Midbrain (tissue), 1 donor: ENCODE measurements at regions not wholly inside any gene's neighbourhood (a gene's known extent, or its start where the extent isn't known, plus 50 kb on each side); places are given as distances from the start of the nearest gene placed in this dataset.

Experiments
- DNase-seq: peaks from one replicate; lab custom pipeline; 2025; lab: John Stamatoyannopoulos, UW

DNA sequence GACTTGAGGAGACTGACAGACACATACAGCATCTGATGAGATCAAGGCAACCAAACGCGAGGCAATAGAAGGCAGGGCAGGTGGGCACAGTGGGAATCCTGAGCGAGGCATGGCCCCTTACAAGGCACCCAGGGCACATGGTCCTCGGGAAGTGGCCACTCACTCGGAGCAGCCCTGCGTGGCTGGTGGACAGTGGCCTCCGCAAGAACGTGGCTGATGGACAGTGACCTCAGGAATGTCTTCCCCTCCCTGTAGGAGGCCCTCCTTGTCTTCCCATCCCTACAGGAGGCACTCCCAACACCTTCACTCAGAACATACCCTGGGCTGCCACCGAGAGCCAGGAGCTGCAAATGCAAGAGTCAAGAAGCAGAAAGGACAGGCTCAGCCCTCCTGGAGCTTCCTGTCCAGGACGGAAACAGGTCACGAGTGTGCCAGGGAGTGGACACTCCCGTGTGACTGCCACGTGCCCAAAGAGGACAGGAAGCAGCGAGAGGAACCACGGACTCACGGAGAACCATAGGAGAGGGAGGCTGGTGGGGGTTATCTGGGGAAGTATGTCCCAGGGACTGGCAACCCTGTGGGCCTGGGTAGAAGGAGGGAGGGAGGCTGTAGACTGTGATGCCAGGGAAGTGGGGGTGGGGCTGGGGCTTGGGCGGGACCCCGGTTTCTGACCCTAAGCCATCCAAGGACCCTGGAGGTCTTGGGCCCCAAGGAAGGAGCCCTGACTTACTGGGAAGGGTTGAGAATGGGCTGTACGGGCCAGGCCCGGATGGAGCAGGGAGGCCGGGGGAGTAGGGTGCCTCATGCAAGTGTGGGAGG, 321.9 kb upstream of the IRX4 start:
- no peak for DNase-seq

DNA sequence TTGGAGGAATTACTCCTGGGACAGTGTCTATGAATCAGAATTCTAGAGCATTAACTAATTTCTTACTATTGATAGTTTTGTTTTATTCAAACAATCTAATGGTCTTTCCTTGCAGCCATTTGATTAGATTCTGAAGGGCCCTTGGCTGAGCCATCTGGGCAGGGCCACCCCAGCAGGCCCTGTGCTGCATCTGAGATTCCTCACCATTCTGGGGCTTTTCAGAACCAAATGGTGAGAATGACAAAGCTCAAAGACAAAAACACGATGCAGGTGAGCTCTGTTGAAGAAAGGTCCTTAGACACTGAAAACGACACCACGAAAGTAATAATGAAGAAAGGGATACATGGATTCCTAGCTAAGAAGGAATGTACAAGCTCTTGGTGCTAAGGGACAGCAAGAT, 321.0 kb upstream of the IRX4 start:
- DNase-seq, result no peak

DNA sequence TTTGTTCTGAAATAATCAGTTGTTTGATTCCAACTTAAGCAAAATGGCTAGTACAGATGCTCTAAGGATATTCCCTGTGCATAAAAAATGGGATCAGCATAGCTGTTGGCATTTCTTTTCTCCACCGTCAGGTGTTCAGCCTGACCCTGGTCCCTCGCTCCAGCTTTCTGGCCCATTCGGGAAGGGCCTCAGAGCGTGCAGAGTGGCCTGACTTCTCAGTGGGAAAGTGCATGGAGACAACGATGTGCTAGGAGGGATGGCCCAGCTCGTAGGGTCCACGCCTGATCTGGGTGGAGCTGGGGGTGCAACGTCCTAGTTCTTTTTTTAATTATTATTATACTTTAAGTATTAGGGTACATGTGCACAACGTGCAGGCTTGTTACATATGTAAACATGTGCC, 319.1 kb upstream of the IRX4 start:
- no peak for DNase-seq

DNA sequence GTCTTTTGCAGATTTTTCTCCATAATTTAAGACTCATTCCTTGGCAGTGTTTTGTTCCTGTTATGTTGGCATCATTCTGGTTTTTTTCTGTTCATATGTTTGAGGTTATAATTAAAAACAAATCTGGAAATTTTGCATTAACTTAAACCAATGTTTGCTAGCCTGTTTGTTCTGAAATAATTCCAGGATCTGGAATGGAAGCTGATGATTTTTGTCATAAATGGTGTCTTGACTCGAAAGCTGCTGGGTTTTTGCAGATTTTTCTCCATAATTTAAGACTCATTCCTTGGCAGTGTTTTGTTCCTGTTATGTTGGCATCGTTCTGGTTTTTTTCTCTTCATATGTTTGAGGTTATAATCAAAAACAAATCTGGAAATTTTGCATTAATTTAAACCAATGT, 318.7 kb upstream of the IRX4 start:
- no peak for DNase-seq

DNA sequence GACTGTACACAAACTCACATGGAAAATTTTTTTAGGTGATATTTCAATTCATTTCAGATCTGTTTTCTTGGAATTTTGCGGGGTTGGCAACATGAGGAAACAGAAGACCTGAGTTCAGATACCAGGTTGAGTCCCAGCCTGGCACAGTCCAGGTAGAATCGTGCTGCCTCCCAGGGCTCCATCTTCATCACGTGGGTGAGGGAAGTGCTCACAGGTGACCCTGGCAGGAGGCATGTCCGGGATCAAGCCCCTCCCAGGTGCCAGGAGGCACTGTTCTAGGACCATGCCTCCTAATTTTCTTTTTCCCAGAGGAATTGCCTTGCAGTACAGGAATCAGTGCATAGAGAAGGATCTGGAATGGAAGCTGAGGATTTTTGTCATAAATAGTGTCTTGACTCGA, 318.3 kb upstream of the IRX4 start:
- DNase-seq, result no peak

DNA sequence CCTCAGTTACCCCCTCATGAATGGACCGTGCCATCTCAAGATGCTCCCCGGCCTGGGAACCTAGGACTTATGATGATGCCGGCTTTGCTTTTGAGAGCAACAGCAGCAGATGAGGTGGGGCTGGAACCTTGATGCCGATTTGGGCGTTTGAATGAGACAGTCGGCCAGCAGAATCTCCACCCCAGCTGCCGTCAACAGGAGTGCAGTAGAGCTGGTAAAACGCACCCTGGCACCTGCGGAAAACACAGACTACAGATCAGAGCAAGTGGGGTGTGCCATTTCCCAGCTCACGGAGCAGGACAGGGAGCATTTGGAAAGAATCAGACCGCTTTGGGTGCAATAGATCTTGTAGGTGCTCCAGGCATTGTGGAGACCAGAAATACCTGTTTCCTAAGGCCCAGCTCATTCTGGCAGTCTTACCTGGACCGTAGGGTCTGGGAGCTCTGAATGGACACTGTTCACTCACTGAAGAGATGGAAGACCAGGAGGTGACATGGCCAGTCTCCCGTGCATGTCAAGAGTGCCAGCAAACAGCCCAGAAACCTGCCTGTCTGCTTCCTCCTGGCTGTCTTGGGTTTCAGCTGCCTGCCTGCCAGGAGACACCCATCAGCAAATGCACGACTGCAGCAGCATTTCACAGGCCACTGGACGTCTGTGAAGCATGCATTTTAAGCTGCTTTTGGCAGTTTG, 317.7 kb upstream of the IRX4 start:
- no peak for DNase-seq

DNA sequence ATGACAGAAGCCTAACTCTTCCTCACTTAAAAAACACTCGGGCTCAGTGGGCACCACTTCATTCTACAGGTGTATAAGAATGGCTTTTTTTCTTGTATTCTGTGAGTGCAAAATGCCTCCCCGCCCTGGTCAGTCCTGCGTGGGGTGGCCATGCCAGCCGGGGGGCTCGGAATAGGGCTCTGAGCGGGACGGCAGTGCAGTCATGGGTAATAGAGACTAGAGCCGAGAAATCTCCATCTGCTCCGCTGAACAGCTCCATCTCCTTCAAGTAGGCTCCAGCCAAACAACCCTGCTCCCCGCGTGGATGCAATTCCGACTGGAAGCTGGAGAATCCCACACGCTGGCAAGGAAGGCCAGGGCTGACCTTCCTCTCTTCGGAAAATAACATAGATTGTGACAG, 317.0 kb upstream of the IRX4 start:
- no peak for DNase-seq

DNA sequence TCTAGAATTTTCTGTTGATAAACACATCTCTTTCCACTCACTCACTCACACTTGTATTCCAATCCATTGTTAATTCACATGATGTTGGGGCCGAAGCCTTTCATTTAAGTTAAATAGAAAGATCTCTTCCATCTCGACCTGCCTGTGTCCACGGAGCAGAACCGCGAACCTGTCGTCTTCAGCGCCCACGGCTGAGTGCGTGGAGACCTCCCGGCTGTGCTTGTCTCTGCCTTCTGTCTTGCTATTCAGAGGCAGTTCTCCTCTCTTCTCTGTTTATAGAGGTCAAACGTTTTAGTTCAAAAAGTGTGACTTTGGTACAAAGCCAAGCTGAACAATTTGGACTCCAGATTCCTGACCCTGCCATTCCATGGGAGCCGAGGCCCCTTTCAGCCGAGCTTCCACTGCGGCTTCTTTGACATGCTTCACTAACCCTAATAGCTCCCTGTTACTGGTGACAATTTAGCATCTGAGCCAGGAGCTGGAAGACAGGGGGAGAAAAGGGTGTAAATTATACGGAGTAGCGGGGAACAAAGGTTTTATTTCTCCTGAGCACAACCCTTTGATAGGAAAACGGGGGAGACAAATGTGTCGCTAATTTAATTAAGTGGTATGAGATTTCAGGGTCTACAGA, 314.4 kb upstream of the IRX4 start:
- no peak for DNase-seq

DNA sequence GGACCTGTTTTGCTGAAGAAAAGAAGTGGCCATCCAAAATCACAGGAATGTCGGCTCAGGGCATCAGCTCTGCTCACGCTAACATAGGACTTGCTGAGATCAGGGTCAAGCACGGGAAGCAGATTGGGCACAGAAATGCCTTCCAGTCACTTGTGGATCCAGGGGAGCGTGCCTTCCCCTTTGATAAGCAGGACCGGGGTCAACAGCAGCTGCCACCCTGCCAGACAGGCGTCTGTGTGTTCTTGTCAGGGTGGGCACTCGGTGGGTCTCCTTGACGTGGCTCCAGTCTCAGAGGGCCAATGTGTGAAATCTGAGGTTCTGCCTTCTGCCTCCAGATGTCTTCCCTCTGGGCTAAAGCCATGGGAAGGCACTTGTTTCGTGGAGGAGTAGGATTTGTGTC, 313.7 kb upstream of the IRX4 start:
- DNase-seq, result no peak

DNA sequence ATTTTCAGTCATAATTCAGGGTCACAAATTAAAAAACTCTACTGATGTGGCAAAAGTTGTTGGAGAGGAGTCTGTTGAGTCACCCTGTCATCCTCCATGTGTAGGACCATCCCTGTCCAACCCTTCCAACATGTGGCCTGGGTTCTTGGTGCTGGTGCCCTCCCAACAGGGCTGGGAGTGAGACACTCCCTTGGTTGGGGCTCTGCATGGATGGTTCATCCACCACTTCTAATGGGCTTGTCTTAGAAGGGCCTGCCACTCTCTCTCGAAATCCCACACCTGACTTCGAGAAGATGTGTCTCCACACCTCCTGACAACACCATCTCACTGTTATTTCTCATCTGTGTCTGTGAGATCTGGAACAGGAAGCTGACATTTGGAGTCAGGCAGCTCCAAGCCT, 312.2 kb upstream of the IRX4 start:
- DNase-seq, result no peak

DNA sequence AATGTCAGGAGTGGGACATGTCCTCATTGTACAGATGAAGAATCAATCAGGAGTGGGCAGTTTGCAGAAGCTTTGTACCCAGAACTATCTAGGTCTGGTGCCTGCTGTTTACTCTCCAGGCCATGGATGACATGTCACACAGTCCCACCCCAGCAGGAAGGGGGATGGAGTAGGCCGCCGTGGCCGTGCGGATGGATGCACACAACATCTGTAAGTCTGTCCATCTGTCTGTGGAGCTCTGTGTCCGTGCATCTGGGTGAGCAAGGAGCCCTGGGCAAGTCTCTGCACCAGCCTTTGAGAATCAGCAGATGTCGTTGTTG, 311.5 kb upstream of the IRX4 start:
- DNase-seq, result no peak

DNA sequence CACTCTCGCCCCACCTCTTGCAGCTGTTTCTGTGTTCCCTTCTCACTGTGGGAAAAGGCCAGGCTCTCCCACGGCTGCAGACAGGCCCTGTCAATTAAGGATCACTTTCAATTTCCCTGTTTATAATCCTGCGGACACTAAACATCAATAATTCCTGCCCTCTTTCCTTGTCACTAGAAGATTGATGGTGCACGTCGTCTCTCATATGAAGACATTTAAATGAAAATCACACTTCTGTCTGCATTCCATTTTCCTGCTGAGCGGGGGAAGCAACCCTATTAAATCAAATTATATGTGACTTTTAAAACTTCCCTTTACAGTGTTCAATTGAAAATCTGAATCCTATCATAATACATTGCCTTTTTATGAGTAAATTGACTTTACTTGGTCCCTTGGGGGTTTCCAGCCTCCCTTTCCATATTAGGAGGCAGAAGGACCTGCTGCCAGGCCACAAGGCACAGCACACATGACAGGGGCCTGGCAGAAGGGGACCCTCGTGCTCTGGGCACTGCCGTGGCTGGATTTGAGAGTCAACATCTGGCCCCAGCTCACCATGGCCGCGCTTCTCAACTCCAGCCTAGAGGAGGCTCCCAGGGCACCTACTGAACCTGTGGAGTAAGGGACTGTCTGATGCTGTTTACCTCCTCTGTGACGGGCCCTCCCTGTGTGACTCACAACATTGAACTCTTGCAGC, 311.0 kb upstream of the IRX4 start:
- DNase-seq, result no peak

DNA sequence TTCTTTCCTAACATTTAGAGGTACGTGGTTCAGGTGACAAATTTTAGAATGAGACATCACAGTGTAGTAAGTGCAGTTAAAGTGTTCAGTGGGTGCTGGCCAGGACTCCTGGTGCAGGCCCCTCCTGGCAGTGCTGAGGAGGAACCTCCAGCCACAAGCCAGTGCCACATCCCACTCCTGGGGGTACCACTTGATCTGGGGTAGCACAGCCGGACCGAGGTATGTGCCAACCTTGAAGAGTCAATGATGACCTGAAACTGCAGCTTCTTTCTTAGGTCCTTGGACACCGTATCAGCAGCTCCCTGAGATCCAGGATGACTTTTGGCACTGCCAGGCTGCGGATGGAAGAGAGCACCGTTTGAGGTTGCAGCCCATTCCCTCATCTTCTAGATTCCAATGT, 310.4 kb upstream of the IRX4 start:
- DNase-seq, result no peak

DNA sequence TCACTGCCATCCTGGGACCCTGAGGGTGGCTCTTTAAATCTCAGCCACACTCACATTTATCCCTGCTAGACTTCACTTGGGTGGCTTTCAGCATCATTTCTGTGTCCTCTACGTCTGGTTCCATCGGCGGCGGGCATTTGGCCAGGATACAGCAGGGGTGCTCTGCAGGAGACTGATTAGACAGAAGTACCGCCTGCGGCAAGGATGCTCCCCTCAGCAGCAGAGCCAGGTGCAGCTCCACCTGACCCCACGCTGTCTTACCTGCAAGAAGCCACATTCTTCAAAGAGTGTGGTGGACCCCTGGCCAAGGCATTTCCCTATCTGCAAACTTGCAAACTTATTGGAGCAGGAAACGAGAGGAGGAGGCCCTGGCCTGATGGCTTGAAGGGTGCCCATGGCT, 309.8 kb upstream of the IRX4 start:
- no peak for DNase-seq

DNA sequence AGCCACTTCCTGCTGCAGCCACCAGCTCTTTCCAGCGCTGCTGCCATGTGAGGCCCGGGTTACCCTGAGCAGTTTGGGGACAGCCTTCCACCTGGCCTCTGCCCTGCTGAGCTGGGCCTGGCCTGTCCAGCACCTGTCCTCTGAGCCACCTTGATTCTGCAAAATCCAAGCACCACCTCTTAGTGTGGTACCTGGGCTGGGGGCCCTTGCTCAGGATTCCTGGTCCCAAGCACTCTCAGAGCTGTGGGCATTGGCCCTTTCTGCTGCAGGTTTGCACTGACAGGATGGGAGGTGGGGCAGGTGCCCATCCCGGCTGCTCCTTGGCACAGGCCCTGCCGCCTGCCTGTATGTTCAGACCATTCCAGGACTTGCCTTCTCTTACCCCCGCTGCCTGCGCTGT, 309.2 kb upstream of the IRX4 start:
- no peak for DNase-seq

DNA sequence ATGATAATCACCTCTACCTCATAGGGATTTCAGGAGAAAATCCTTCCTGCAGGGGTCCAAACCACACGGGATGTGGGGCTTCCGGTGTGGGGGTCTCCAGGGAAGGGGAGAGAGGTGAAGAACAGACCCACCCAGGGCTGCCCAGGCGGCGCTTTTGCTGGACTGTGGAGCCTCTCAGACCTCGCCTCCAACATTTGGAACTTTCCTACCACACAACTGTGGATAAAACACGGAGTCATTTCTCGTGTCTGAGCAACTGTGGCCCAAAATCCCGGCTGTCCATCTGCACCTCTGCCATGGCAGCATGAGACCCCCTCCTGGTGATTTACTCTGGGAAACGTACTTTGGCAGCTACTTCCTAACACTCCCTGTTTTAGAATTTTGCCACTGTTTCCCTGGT, 307.8 kb upstream of the IRX4 start:
- no peak for DNase-seq

DNA sequence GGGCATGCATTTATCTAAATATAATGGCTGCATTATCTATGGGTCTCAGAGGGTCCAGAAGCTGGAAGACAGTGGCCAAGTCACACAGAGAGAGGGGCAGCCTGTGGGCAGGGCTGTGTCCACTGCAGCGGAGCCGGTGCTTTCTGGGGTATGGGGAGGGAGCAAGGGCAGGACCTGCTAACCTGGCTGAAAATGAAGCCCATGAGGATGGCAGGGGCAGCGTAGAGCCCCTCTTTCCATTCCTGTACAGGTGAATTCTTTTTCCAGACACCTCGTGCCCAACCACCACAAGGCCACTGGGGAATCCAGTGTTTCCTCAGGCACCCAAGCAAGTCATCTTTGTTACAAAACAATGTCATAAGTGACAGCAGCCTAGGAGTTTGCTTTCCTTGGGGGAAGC, 305.9 kb upstream of the IRX4 start:
- no peak for DNase-seq

DNA sequence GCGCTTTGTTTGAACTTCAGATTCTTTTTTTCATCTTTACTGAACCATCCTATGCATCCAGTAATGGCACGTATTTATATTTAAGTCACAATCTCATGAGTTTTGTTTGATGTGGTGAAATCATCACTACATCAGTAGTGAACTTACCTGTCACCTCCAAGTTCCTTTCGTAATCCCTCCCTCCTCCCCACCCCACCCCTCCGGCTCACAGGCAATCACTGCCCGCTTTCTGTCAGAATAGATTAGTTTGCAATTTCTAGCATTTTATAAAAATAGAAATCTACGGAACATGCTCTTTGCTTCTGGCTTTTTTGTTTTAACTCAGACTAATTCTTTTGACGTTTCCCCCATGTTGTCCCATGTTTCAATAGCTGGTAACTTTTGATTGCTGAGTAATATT, 305.4 kb upstream of the IRX4 start:
- DNase-seq, result no peak

DNA sequence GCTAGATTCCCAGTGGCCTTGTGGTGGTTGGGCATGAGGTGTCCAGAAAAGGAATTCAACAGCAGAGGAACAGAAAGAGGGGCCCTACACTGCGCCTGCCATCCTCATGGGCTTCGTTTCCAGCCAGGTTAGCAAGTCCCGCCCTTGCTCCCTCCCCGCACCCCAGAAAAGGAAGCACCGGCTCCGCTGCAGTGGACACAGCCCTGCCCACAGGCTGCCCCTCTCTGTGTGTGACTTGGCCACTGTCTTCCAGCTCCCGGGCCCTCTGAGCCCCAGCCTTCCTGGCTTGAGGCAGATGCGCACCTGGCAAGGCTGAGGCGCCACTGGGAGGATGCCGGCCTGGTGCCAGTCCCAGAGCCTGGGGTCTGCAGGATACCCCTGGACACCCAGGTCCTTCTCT, 305.0 kb upstream of the IRX4 start:
- DNase-seq, result no peak

DNA sequence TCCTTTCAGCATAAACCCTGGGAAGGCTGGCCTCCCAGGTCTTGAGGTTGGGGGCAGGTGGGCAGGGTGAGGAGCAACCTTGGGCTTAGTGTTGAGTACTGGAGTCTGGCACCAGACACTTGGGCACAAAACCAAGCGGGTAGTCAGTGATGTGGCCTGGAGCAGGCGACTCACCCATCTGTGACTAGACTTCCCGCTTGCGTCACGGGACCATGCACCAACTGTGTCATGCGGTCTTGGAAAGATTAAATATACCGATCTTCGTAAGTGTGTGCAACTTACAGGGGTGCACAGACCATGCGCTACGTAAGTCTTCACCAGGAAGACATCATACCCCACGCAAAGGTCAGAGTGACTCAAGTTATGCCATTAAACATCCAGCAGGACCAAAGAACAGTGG, 304.4 kb upstream of the IRX4 start:
- DNase-seq, result no peak

DNA sequence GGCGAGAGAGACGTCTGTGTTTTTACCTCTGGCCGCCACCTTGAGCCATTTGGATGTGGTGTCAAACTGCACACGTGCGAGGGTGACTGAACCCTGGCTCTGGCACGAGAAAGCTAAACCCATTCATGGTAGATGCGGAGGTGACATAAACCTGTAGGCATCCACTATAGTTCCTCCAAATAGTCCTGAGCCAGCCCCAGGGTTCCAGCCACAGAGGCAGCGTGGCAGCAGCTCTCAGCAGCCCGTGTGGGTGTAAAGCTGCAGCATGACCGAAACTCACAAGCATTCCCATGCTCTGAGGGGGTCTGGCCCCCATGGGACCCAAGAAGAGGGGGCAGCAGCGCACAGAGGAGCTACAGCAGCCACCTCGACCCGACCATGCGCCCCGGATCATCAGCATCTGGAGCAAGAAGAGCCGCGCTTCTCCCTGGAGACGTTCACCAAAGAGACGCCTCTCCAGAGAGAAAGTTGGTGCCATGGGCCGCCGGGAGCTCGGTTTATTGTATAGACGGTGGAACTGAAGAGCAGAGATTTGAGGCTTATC, 303.8 kb upstream of the IRX4 start:
- no peak for DNase-seq

DNA sequence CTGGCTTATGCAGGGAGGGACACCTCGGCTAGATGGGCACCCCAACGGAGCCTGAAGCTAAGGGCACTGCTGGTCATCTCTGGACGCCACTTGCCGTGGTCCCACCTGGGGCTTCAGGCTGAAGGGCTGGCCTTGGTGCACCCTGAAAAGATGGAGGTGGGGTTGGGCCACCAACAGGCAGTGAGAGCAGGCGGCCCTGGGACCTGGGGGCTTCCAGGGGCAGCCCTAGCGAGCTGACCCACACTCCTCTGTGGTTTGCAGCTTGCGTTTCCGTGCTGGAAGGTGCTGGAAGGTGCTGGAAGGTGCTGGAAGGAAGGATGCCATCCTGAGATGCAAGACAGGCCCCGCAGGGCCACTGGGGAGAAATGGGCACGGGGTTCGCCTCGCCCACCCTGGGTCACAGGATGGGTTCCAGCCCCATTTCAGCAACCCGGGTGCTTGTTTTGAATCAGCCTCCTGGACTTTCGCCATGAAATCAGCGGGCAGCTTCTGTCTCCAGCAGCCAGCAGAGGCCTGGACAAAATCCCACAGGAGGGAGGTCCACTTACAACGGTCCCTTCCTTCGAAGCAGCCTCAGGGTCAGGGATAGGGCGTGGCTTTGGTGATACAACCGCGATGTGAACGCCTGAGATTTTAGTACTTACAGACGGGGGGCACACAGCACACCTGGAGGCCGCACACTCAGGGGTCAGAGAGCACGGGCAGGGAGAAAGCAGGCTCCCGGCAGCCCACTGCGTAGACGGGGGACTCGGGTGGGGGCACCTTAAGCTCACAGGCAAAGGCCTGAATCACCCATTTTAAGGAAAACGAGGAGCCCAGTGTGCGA, 303.1 kb upstream of the IRX4 start:
- DNase-seq, result no peak
